ENCODE measurements at regions not wholly inside any gene's neighbourhood (a gene's known extent, or its start where the extent isn't known, plus 50 kb on each side); places are given as distances from the start of the nearest gene placed in this dataset.
"Not testable (repeated sequence)": the region's sequence is repeated elsewhere in the genome, so short reads cannot be mapped to it uniquely, and the experiment has no call there.

DNA sequence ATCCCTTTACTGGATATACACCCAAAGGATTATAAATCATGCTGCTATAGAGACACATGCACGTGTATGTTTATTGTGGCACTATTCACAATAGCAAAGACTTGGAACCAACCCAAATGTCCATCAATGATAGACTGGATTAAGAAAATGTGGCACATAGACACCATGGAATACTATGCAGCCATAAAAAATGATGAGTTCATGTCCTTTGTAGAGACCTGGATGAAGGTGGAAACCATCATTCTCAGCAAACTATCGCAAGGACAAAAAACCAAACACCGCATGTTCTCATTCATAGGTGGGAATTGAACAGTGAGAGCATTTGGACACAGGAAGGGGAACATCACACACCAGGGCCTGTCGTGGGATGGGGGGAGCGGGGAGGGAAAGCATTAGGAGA lies 52.4 kb upstream of the FAM135A start:
- in situ Hi-C loops (cut with MboI; ENCODE audit: low pct_unique_long_range_greater_than_20kb, low sequenced_read_pairs, unreplicated experiment), result loop anchor here (10.0 kb wide), 1 partner anchor 56 kb away; the partner anchor contains the start of gene COL9A1
- DNase-seq (ENCODE audit: low spot score), result not testable (repeated sequence)

DNA sequence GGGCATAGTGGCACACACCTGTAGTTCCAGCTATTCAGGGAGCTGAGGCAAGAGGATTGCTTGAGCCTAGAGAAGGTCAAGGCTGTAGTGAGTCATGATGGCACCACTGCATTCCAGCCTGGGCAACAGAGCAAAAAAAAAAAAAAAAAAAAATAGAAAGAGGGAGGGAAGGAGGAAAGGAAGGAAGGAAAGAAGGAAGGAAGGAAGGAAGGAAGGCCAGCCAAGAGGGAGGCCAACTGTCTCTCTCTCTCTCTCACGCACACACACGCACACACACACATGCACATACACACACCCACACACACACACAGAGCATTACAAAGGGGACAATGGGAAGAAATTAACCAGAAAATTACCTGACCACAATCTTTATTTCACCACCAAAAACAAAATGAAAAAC lies 50.6 kb upstream of the COL9A1 start:
- TF ChIP-seq, protein P1, sequence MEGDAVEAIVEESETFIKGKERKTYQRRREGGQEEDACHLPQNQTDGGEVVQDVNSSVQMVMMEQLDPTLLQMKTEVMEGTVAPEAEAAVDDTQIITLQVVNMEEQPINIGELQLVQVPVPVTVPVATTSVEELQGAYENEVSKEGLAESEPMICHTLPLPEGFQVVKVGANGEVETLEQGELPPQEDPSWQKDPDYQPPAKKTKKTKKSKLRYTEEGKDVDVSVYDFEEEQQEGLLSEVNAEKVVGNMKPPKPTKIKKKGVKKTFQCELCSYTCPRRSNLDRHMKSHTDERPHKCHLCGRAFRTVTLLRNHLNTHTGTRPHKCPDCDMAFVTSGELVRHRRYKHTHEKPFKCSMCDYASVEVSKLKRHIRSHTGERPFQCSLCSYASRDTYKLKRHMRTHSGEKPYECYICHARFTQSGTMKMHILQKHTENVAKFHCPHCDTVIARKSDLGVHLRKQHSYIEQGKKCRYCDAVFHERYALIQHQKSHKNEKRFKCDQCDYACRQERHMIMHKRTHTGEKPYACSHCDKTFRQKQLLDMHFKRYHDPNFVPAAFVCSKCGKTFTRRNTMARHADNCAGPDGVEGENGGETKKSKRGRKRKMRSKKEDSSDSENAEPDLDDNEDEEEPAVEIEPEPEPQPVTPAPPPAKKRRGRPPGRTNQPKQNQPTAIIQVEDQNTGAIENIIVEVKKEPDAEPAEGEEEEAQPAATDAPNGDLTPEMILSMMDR (IDR thresholded peaks at IDR 0.05; ENCODE audit: extremely low read depth, insufficient read depth, missing control alignments), result no peak
- in situ Hi-C loops (cut with MboI; ENCODE audit: low pct_unique_long_range_greater_than_20kb, low sequenced_read_pairs, unreplicated experiment), result no loop called here
- DNase-seq (ENCODE audit: low spot score), result no peak

Data from GM13977 (cell line).